Chondrocyte (in vitro differentiated cells): ENCODE measurements at regions not wholly inside any gene's neighbourhood (a gene's known extent, or its start where the extent isn't known, plus 50 kb on each side); places are given as distances from the start of the nearest gene placed in this dataset.

Source experiments
- DNase-seq: peaks from one replicate; pipeline ENCODE4 v3.0.0; 2021; ENCODE audit warnings: mixed read lengths, low spot score
- H3K27ac Mint-ChIP-seq: one replicate; pipeline ENCODE4 v1.8.0; 2021; ENCODE audit warnings: mild to moderate bottlenecking, moderate library complexity, mixed read lengths; ENCODE audit not compliant: unreplicated experiment
- H3K27me3 Mint-ChIP-seq: 2 replicates; pipeline ENCODE4 v1.8.0; 2021; ENCODE audit warnings: low read depth, mixed read lengths
- H3K36me3 Mint-ChIP-seq: 2 replicates; pipeline ENCODE4 v1.8.0; 2021; ENCODE audit warnings: low read depth, mixed read lengths
- H3K4me1 Mint-ChIP-seq: 2 replicates; pipeline ENCODE4 v1.8.0; 2021; ENCODE audit warnings: low read depth, mild to moderate bottlenecking, mixed read lengths
- H3K4me3 Mint-ChIP-seq: one replicate; pipeline ENCODE4 v1.8.0; 2021; ENCODE audit warnings: mild to moderate bottlenecking, moderate library complexity, mixed read lengths; ENCODE audit not compliant: unreplicated experiment
- H3K9me3 Mint-ChIP-seq: 2 replicates; pipeline ENCODE4 v1.8.0; 2021; ENCODE audit warnings: low read depth, mixed read lengths
- CTCF ChIP-seq: fragments of 200-600 bp; sonication (generic); IDR thresholded peaks from 2 replicates; pipeline ENCODE4 v1.5.0; 2021; ENCODE audit warnings: antibody characterized with exemption, mild to moderate bottlenecking, moderate library complexity

- TF ChIP-seq CTCF: no peak
- H3K4me3 Mint-ChIP-seq: no peak overlapping the region
- H3K27me3 Mint-ChIP-seq: no peaks in the 10 kb centered on the region
- H3K36me3 Mint-ChIP-seq: no peaks in the 10 kb centered on the region
- no peaks in the 10 kb centered on the region for H3K4me1 Mint-ChIP-seq
- no peak for DNase-seq
- H3K27ac Mint-ChIP-seq: no peak overlapping the region
- no peaks in the 10 kb centered on the region for H3K9me3 Mint-ChIP-seq
These were observed 86.0 kb upstream of the LGR5 start for GRCh38 chr12:71353607-71354006.

DNA sequence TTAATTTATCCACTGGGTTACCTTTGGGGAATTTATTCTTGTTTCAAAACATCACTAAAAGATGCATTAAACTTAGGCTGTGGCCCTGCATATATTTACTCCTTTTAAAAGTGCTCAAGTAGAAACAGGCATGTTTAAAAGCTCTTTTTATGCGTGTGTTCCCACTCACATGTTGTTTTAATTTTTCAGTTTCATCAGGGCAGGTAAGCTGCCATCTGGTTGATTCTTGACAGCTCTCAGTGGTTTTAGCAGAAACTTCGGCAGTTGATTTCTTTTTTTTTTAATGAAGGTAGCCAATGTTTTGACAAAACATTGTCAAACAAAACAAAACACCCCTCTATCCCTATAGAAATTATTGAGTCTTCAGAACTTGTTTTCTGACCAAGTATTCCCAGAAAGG lies 89.6 kb upstream of the LGR5 start:
- Mint-ChIP-seq H3K27me3 (peaks cover 3% of the 10 kb centered on the region), H3K9me3 (peaks cover under 1% of the 10 kb centered on the region), H3K36me3 (no peaks in the 10 kb centered on the region), H3K27ac (no peak overlapping the region), H3K4me1 (no peaks in the 10 kb centered on the region), H3K4me3 (no peak overlapping the region)
- no peak for DNase-seq
- TF ChIP-seq CTCF: no peak

- DNase-seq: no peak
- Mint-ChIP-seq H3K4me1 (peaks cover 3% of the 10 kb centered on the region), H3K36me3 (peaks cover 7% of the 10 kb centered on the region), H3K27me3 (peaks cover 2% of the 10 kb centered on the region), H3K4me3 (no peak overlapping the region), H3K9me3 (peaks cover 27% of the 10 kb centered on the region), H3K27ac (no peak overlapping the region)
- TF ChIP-seq CTCF: no peak
These were observed 100.7 kb upstream of the LGR5 start for GRCh38 chr12:71338933-71339332.

- Mint-ChIP-seq H3K36me3 (peaks cover 7% of the 10 kb centered on the region), H3K4me3 (no peak overlapping the region), H3K9me3 (peaks cover 25% of the 10 kb centered on the region), H3K27me3 (peaks cover 2% of the 10 kb centered on the region), H3K4me1 (peaks cover 3% of the 10 kb centered on the region), H3K27ac (no peak overlapping the region)
- no peak for DNase-seq
- no peak for TF ChIP-seq CTCF
These were observed 103.7 kb upstream of the LGR5 start for GRCh38 chr12:71335963-71336257.

GRCh38 chr12:71335151-71335962 lies 104.2 kb upstream of the LGR5 start:
- Mint-ChIP-seq H3K4me3 (no peak overlapping the region), H3K36me3 (peaks cover 7% of the 10 kb centered on the region), H3K27ac (no peak overlapping the region), H3K27me3 (peaks cover 2% of the 10 kb centered on the region), H3K9me3 (peaks cover 22% of the 10 kb centered on the region), H3K4me1 (peaks cover 3% of the 10 kb centered on the region)
- no peak for DNase-seq
- no peak for TF ChIP-seq CTCF
